ENCODE measurements at regions not wholly inside any gene's neighbourhood (a gene's known extent, or its start where the extent isn't known, plus 50 kb on each side); places are given as distances from the start of the nearest gene placed in this dataset.

- Mint-ChIP-seq H3K27ac (no peak overlapping the region), H3K4me1 (no peaks in the 10 kb centered on the region), H3K9me3 (ENCODE audit: low read depth) (no peaks in the 10 kb centered on the region), H3K36me3 (no peaks in the 10 kb centered on the region), H3K27me3 (peaks cover 9% of the 10 kb centered on the region), H3K4me3 (no peak overlapping the region)
- CTCF ChIA-PET = no interaction called here
- ATAC-seq (no peak), DNase-seq (no peak)
Measured at GRCh38 chr5:67695369-67695768, 498.8 kb upstream of the CD180 start.

- ATAC-seq (no peak), DNase-seq (no peak)
- Mint-ChIP-seq H3K27me3 (peaks cover 9% of the 10 kb centered on the region), H3K27ac (no peak overlapping the region), H3K36me3 (no peaks in the 10 kb centered on the region), H3K4me3 (no peak overlapping the region), H3K9me3 (ENCODE audit: low read depth) (no peaks in the 10 kb centered on the region), H3K4me1 (no peaks in the 10 kb centered on the region)
- CTCF ChIA-PET = no interaction called here
Measured at GRCh38 chr5:67694810-67695191, 498.2 kb upstream of the CD180 start.

DNA sequence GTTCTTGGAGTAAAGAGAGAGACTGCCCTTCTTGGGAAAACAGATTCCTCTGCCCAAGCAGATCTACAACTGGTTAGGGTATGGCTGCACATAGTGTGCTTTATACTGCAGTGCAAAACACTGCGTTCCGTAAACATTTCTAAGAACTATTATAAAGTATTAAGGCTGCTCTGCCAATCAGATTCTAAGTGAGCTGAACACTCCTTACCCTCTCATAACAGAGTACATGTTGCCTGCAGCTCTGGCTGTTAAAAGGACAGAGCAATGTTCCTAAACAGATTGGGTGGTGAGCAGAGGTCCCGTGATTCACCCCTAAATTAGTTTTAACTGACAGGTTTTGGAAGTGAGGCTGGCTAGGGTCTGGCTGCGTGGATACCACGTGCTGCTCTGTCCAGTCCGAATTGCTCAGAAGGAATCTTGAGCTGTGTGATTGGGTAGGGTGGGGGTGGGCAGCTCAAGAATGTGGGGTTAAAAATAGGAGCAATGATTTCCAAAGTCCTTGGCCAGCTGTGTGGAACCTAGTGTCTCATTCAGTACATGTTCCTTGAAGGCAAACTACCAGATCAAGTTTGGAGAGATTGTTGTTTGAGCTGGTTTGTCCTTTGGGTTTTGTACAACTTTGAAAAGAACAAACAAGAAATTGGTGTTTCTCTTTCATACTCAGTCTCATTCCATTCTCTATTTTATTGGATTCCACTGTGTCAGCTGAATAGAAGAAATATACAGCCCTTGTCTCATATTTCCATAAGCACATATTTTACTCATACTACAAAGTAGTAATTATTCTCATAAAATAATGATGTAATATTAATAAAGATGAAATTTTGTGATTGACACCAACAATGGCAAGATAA lies 497.6 kb upstream of the CD180 start:
- ATAC-seq (no peak), DNase-seq (no peak)
- Mint-ChIP-seq H3K4me1 (no peaks in the 10 kb centered on the region), H3K27ac (no peak overlapping the region), H3K4me3 (no peak overlapping the region), H3K36me3 (no peaks in the 10 kb centered on the region), H3K27me3 (peaks cover 9% of the 10 kb centered on the region), H3K9me3 (ENCODE audit: low read depth) (no peaks in the 10 kb centered on the region)
- CTCF ChIA-PET = no interaction called here

GRCh38 chr5:67686746-67687145 lies 490.1 kb upstream of the CD180 start:
- H3K4me1 Mint-ChIP-seq = no peaks in the 10 kb centered on the region
- H3K36me3 Mint-ChIP-seq = no peaks in the 10 kb centered on the region
- H3K9me3 Mint-ChIP-seq (ENCODE audit: low read depth) = no peaks in the 10 kb centered on the region
- CTCF ChIA-PET = no interaction called here
- DNase-seq (no peak), ATAC-seq (no peak)
- H3K27me3 Mint-ChIP-seq = peaks cover 15% of the 10 kb centered on the region
- H3K4me3 Mint-ChIP-seq = no peak overlapping the region
- H3K27ac Mint-ChIP-seq = no peak overlapping the region

DNA sequence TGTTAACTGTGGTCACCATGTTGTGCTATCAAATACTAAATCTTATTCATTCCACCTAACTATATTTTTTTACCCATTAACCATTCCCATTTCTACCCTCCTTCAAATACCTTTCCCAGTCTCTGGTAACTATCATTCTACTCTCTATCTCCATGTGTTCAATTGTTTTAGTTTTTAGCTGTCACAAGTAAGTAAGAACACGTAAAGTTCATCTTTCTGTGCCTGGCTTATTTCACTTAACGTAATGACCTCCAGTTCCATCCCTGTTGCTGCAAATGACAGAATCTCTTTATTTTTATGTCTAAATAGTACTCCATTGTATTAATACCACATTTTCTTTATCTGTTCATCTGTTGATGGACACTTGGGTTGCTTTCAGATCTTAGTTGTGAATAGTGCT lies 485.1 kb upstream of the CD180 start:
- H3K27ac Mint-ChIP-seq = no peak overlapping the region
- H3K9me3 Mint-ChIP-seq (ENCODE audit: low read depth) = no peaks in the 10 kb centered on the region
- no peaks in the 10 kb centered on the region for H3K4me1 Mint-ChIP-seq
- no peak for ATAC-seq
- H3K36me3 Mint-ChIP-seq = no peaks in the 10 kb centered on the region
- DNase-seq = no peak
- no peak overlapping the region for H3K4me3 Mint-ChIP-seq
- CTCF ChIA-PET = no interaction called here
- H3K27me3 Mint-ChIP-seq = peaks cover 17% of the 10 kb centered on the region

- Mint-ChIP-seq H3K27ac (no peak overlapping the region), H3K27me3 (peaks cover 15% of the 10 kb centered on the region), H3K4me1 (no peaks in the 10 kb centered on the region), H3K36me3 (no peaks in the 10 kb centered on the region), H3K9me3 (ENCODE audit: low read depth) (no peaks in the 10 kb centered on the region), H3K4me3 (no peak overlapping the region)
- no peak for DNase-seq
- no peak for ATAC-seq
- CTCF ChIA-PET = no interaction called here
Measured at GRCh38 chr5:67680099-67680498, 483.5 kb upstream of the CD180 start.

DNA sequence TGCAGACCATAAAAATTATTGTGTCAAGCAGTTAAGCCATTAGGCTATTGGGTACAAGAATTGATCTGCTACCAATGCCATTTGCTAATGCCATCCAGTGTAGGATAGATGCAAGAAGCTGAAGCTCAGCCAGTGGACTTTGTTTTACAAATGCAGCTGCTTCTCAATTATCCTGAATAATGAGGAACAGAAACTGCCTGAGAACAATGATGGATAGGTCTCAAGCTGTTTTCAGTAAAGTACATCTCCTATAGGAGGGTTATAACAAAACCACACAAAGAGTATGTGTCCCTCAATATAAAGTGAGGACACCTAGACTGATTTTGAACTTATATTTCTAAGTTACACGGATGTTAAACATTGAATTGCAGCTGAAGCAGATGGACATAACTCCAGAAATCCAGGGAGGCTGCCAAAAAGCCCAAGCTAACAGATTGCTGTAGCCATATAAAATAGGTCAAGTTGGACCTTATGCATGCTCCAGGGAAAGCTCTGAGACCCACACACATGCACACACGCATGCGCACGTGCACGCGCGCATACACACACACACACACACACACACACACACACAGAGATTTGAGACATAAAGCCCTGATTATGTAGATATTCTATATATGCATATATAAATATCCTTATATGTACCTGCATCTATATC lies 482.7 kb upstream of the CD180 start:
- no peaks in the 10 kb centered on the region for H3K36me3 Mint-ChIP-seq
- no peak overlapping the region for H3K4me3 Mint-ChIP-seq
- CTCF ChIA-PET = no interaction called here
- peaks cover 15% of the 10 kb centered on the region for H3K27me3 Mint-ChIP-seq
- H3K27ac Mint-ChIP-seq = no peak overlapping the region
- H3K4me1 Mint-ChIP-seq = no peaks in the 10 kb centered on the region
- DNase-seq = no peak
- ATAC-seq = no peak
- no peaks in the 10 kb centered on the region for H3K9me3 Mint-ChIP-seq (ENCODE audit: low read depth)

DNA sequence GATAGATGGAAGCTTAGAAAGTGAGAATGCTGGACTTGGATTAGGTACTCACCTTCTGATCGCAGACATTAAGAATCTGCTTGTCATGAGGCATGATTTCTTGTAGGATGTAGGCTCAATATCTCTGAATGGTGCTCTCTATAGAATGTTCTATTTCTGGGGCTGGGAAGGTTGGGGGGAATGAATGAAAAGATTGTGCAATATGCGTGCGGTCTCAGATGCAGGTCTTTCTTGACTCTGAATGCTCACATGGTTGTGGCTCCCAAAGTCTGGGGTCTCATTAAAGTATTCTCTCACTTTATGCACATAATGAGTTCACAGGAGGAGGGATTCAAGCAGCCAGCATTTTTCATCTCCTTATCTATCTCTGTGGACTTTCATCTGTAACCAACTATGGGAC lies 482.0 kb upstream of the CD180 start:
- CTCF ChIA-PET = no interaction called here
- no peak for ATAC-seq
- DNase-seq = no peak
- Mint-ChIP-seq H3K4me1 (no peaks in the 10 kb centered on the region), H3K27ac (no peak overlapping the region), H3K4me3 (no peak overlapping the region), H3K9me3 (ENCODE audit: low read depth) (no peaks in the 10 kb centered on the region), H3K36me3 (no peaks in the 10 kb centered on the region), H3K27me3 (peaks cover 11% of the 10 kb centered on the region)

GRCh38 chr5:67677422-67677970 lies 480.9 kb upstream of the CD180 start:
- no peak overlapping the region for H3K27ac Mint-ChIP-seq
- DNase-seq (no peak), ATAC-seq (no peak)
- CTCF ChIA-PET = no interaction called here
- H3K27me3 Mint-ChIP-seq = peaks cover 5% of the 10 kb centered on the region
- H3K36me3 Mint-ChIP-seq = no peaks in the 10 kb centered on the region
- H3K4me3 Mint-ChIP-seq = no peak overlapping the region
- no peaks in the 10 kb centered on the region for H3K4me1 Mint-ChIP-seq
- H3K9me3 Mint-ChIP-seq (ENCODE audit: low read depth) = no peaks in the 10 kb centered on the region

DNA sequence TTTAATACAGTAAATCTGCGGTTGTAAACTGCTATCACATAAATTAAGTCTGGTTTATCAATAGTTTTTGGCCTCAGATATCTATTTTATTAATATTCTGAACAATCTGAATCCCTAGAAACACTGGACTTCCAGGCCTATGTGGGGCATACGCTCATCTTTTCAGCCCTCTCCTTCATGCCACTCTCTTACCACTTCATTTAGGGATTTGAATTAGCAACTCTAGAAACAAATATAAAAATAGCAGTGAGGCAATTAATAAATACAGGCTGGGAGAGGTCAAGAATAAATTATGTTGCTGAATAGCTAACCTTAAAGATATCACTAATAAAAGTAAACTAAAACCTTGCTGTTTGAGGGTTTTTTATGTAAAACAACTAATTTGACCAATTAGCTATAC lies 480.3 kb upstream of the CD180 start:
- no peaks in the 10 kb centered on the region for H3K4me1 Mint-ChIP-seq

GRCh38 chr5:67674159-67674655 lies 477.6 kb upstream of the CD180 start:
- no peaks in the 10 kb centered on the region for H3K9me3 Mint-ChIP-seq (ENCODE audit: low read depth)
- CTCF ChIA-PET = no interaction called here
- no peak for ATAC-seq
- no peak overlapping the region for H3K27ac Mint-ChIP-seq
- H3K36me3 Mint-ChIP-seq = no peaks in the 10 kb centered on the region
- no peaks in the 10 kb centered on the region for H3K27me3 Mint-ChIP-seq
- no peaks in the 10 kb centered on the region for H3K4me1 Mint-ChIP-seq
- no peak for DNase-seq
- H3K4me3 Mint-ChIP-seq = no peak overlapping the region

More for the DNA sequence above, 480.3 kb upstream of the CD180 start:
- Mint-ChIP-seq H3K4me3 (no peak overlapping the region), H3K27me3 (peaks cover 4% of the 10 kb centered on the region), H3K27ac (no peak overlapping the region), H3K9me3 (ENCODE audit: low read depth) (no peaks in the 10 kb centered on the region), H3K36me3 (no peaks in the 10 kb centered on the region)
- CTCF ChIA-PET = no interaction called here
- DNase-seq (no peak), ATAC-seq (no peak)

- CTCF ChIA-PET = no interaction called here
- no peaks in the 10 kb centered on the region for H3K9me3 Mint-ChIP-seq (ENCODE audit: low read depth)
- ATAC-seq = no peak
- H3K4me1 Mint-ChIP-seq = no peaks in the 10 kb centered on the region
- no peak for DNase-seq
- H3K36me3 Mint-ChIP-seq = no peaks in the 10 kb centered on the region
- no peak overlapping the region for H3K27ac Mint-ChIP-seq
- H3K27me3 Mint-ChIP-seq = no peaks in the 10 kb centered on the region
- no peak overlapping the region for H3K4me3 Mint-ChIP-seq
Measured at GRCh38 chr5:67673618-67674017, 477.0 kb upstream of the CD180 start.

- Mint-ChIP-seq H3K27me3 (no peaks in the 10 kb centered on the region), H3K4me3 (no peak overlapping the region), H3K4me1 (no peaks in the 10 kb centered on the region), H3K27ac (no peak overlapping the region), H3K9me3 (ENCODE audit: low read depth) (no peaks in the 10 kb centered on the region), H3K36me3 (no peaks in the 10 kb centered on the region)
- CTCF ChIA-PET = no interaction called here
- ATAC-seq (no peak), DNase-seq (no peak)
Measured at GRCh38 chr5:67673180-67673579, 476.6 kb upstream of the CD180 start.

GRCh38 chr5:67672636-67673035 lies 476.0 kb upstream of the CD180 start:
- H3K4me1 Mint-ChIP-seq = no peaks in the 10 kb centered on the region
- no peak for DNase-seq
- no peak for ATAC-seq
- H3K4me3 Mint-ChIP-seq = no peak overlapping the region
- peaks cover 3% of the 10 kb centered on the region for H3K9me3 Mint-ChIP-seq (ENCODE audit: low read depth)
- H3K36me3 Mint-ChIP-seq = no peaks in the 10 kb centered on the region
- H3K27ac Mint-ChIP-seq = no peak overlapping the region
- no peaks in the 10 kb centered on the region for H3K27me3 Mint-ChIP-seq
- CTCF ChIA-PET = no interaction called here

All from activated CD8-positive, alpha-beta memory T cell treated with anti-CD3 and anti-CD28 coated beads, Interleukin-2, amount 10 ng/mL, durations not matched to agents 7 days and 5 days (primary cell).